ENCODE measurements at regions not wholly inside any gene's neighbourhood (a gene's known extent, or its start where the extent isn't known, plus 50 kb on each side); places are given as distances from the start of the nearest gene placed in this dataset.

DNA sequence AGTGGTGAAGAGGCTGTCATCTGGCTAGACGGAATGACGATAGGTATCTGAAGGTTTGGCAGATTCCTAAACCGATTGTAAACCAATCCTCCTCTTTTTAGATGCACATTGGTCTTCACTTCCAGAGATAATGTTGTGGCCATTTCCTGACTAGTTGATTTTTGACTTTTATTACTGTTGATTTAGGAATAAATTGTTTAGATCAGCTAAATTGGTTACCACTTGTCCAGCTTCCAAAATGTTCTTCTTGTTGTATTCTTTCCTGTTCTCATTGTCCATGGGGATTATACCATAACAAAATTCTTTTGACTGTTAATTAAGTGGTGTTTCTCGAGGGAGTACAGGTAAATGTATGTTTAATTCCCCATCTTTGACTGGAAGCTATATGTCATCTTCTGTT lies 119.7 kb downstream of the MACROH2A1 start:
- TF ChIP-seq POLR2AphosphoS5 (IDR thresholded peaks at IDR 0.05; ENCODE audit: low read depth, low read length) (no peak), SIN3A (IDR thresholded peaks at IDR 0.05; ENCODE audit: borderline replicate concordance, insufficient read depth, low read length) (no peak), TAF1 (IDR thresholded peaks at IDR 0.05; ENCODE audit: borderline replicate concordance, insufficient read depth, low read length) (no peak), FOXP2 (optimal IDR thresholded peaks at IDR 0.05; ENCODE audit: borderline replicate concordance, extremely low read depth, extremely low read length, insufficient read depth) (no peak)
- TF ChIP-seq, protein P1, sequence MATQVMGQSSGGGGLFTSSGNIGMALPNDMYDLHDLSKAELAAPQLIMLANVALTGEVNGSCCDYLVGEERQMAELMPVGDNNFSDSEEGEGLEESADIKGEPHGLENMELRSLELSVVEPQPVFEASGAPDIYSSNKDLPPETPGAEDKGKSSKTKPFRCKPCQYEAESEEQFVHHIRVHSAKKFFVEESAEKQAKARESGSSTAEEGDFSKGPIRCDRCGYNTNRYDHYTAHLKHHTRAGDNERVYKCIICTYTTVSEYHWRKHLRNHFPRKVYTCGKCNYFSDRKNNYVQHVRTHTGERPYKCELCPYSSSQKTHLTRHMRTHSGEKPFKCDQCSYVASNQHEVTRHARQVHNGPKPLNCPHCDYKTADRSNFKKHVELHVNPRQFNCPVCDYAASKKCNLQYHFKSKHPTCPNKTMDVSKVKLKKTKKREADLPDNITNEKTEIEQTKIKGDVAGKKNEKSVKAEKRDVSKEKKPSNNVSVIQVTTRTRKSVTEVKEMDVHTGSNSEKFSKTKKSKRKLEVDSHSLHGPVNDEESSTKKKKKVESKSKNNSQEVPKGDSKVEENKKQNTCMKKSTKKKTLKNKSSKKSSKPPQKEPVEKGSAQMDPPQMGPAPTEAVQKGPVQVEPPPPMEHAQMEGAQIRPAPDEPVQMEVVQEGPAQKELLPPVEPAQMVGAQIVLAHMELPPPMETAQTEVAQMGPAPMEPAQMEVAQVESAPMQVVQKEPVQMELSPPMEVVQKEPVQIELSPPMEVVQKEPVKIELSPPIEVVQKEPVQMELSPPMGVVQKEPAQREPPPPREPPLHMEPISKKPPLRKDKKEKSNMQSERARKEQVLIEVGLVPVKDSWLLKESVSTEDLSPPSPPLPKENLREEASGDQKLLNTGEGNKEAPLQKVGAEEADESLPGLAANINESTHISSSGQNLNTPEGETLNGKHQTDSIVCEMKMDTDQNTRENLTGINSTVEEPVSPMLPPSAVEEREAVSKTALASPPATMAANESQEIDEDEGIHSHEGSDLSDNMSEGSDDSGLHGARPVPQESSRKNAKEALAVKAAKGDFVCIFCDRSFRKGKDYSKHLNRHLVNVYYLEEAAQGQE (IDR thresholded peaks at IDR 0.05; ENCODE audit: insufficient read depth in 1 of 2, low read depth in 2 of 2, low read length in 2 of 2): no peak

DNA sequence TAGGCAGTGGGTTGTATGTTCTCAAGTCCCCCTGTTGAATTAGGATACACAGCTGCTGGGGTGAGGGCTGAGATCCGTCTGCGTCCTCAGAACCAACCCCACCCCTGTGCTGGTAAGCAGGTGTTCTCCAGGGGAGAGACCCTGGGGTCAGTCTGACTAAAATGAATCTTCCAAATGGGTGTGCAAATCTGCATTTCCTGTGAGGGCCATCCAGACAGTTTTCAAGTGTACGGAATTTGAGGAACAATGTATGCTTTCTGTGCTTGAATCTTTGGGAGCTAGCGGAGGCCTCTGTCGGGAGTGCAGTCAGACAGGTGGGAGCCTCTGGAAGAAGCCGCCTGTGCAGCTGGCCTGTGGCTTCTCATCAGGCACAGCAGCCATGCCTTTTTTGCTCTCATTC lies 122.9 kb downstream of the MACROH2A1 start:
- TF ChIP-seq SIN3A (IDR thresholded peaks at IDR 0.05; ENCODE audit: borderline replicate concordance, insufficient read depth, low read length) (no peak), TAF1 (IDR thresholded peaks at IDR 0.05; ENCODE audit: borderline replicate concordance, insufficient read depth, low read length) (no peak), FOXP2 (optimal IDR thresholded peaks at IDR 0.05; ENCODE audit: borderline replicate concordance, extremely low read depth, extremely low read length, insufficient read depth) (no peak), POLR2AphosphoS5 (IDR thresholded peaks at IDR 0.05; ENCODE audit: low read depth, low read length) (no peak)
- TF ChIP-seq, protein P1 (IDR thresholded peaks at IDR 0.05; ENCODE audit: insufficient read depth in 1 of 2, low read depth in 2 of 2, low read length in 2 of 2): no peak

GRCh38 chr5:135273212-135273611 lies 125.8 kb downstream of the MACROH2A1 start:
- no peak for TF ChIP-seq POLR2AphosphoS5 (IDR thresholded peaks at IDR 0.05; ENCODE audit: low read depth, low read length)
- TF ChIP-seq TAF1 (IDR thresholded peaks at IDR 0.05; ENCODE audit: borderline replicate concordance, insufficient read depth, low read length): no peak
- TF ChIP-seq, protein P1 (IDR thresholded peaks at IDR 0.05; ENCODE audit: insufficient read depth in 1 of 2, low read depth in 2 of 2, low read length in 2 of 2): no peak
- TF ChIP-seq SIN3A (IDR thresholded peaks at IDR 0.05; ENCODE audit: borderline replicate concordance, insufficient read depth, low read length): no peak
- TF ChIP-seq FOXP2 (optimal IDR thresholded peaks at IDR 0.05; ENCODE audit: borderline replicate concordance, extremely low read depth, extremely low read length, insufficient read depth): no peak

GRCh38 chr5:135272311-135272805 lies 126.7 kb downstream of the MACROH2A1 start:
- TF ChIP-seq FOXP2 (optimal IDR thresholded peaks at IDR 0.05; ENCODE audit: borderline replicate concordance, extremely low read depth, extremely low read length, insufficient read depth) (no peak), POLR2AphosphoS5 (IDR thresholded peaks at IDR 0.05; ENCODE audit: low read depth, low read length) (no peak), SIN3A (IDR thresholded peaks at IDR 0.05; ENCODE audit: borderline replicate concordance, insufficient read depth, low read length) (no peak), TAF1 (IDR thresholded peaks at IDR 0.05; ENCODE audit: borderline replicate concordance, insufficient read depth, low read length) (no peak)
- TF ChIP-seq, protein P1 (IDR thresholded peaks at IDR 0.05; ENCODE audit: insufficient read depth in 1 of 2, low read depth in 2 of 2, low read length in 2 of 2): no peak
